NCI-H69 (cell line): ENCODE measurements at regions not wholly inside any gene's neighbourhood (a gene's known extent, or its start where the extent isn't known, plus 50 kb on each side); places are given as distances from the start of the nearest gene placed in this dataset.
"Not testable (repeated sequence)": the region's sequence is repeated elsewhere in the genome, so short reads cannot be mapped to it uniquely, and the experiment has no call there.

Experiments used
- DNase-seq: peaks from one replicate; lab custom pipeline; 2025; lab: John Stamatoyannopoulos, UW

DNA sequence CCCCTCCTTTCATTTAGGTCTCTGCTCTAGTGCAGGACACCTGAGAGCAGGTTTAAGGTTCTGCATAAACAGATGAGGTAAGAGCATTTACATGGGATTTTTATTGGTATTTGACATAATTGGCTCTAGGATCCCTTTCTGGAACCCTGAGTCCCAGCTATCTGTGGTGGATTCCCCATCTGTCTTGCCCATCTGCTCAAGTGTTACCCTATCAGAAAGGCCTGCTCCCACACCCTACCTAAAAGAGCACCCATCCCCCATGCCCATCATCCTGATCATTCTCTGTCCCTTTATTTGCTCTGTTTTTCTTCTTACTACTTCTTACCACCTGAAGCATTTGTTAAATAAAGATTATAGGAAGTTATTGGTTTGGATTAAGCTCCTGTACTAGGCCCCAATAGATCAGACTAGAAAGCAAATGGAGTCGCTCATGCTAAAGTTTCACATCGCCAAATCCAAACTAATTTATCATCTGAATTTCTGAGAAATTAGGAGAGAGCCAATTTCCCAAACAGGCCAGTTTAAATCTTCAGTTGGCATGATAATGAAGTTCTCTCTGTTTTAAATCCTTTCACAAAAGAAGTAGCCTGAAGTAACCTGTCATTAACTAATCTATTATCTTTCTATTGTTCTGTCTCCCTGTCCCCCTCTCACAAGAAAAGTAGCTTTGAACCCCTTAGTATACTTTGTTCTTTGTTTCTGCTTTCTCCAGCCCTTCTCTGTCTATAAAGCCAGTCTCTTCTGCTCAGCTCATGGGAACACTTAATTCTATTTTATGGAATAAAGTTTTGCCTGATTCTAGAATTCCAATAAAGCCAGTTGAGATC lies 178.6 kb downstream of the ZNF674 start:
- peak; percentile 60 for DNase-seq

DNA sequence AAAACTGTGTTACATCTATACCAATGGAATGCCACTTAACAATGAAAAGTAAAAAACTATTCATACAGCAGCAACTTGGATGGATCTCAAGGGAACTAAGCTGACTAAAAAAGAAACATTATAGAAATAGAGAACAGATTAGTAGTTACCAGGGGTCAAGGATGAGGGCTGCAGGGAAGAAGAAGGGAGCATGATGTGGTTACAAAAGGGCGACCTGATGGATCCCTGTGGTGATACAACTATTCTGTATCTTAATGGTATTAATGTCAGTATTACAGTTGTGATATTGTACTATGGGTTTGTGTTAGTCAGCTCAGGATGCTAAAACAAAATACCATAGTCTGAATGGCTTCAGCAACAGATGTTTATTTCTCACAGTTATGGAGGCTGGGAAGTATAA lies 190.7 kb downstream of the ZNF674 start:
- no peak for DNase-seq

DNA sequence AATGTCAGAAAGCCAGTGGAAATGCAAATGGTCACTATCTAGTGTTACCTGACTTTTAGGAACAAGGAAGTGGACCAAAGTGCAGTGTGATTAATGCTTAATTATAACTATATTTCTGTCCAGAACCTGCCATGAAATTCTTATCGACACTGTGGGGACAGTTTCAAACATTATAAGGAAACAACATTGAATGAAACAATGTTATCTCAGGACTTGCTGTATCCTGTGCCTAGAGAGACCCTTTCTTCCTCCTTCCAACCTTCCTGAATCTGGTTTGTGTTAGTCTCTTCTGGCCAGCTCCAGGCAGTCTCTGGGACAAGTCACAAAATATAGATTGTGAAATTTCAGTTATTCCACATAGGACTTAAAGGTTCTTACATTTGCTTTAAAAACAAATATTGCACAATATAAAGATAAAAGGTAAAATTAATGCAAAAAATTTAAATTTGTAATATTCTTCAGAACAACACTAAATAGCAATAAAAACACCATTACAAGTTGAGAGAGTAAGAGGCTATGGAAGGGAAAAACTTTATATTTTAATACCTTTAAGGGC lies 203.4 kb downstream of the ZNF674 start:
- DNase-seq = no peak

DNA sequence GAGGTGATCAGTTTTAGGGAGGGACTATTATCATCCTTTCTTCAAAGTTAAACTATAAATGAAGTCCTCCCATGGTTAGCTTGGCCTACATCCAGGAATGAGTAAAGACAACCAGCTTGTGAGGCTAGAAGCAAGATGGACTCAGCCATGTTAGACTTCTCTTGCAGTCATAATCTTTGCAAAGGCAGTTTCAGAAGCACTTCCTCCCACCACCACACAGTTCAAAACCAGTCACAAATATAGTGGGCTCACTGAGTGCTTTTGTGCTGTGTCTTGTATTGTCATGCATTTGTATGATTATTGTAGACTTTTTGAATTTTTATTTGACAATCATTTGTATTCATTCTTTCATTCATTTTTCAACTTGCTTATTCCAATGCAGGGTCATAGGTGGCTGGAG lies 204.5 kb downstream of the ZNF674 start:
- DNase-seq = no peak

DNA sequence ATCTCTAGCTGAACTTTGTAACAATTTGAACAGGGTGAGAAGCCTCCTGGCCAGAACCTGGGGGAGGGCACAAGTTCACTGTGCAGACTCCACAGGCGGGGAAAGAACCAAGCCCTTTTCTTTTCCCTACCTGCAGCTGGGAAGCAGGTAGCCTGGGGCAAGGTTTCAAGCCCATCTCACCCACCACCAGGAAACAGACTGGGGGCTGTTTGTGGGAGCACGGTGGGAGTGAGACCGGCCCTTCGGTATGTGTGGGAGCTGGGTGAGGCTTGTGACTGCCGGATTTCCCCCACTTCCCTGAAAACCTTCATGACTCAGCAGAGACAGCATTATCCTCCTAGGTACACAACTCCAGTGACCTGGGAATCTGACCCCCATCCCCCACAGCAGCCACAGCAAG lies 211.7 kb downstream of the ZNF674 start:
- DNase-seq = no peak

DNA sequence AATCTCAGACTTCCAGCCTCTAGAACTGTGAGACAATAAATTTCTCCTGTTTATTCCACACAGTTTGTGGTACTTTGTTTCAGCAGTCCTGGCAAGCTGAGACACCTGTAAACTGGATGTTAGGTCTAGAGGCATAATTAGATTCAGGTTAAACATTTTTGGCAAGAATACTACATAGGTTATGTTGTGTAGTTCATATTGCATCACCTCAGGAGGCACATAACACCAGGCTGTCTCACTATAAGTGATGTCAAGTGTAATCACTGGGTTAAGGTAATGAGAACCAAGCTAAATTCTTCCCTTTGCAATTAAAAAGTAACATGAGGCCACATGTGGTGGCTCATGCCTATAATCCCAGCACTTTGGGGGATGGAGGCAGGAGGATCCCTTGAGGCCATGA lies 214.2 kb downstream of the ZNF674 start:
- peak; percentile 25 for DNase-seq

DNA sequence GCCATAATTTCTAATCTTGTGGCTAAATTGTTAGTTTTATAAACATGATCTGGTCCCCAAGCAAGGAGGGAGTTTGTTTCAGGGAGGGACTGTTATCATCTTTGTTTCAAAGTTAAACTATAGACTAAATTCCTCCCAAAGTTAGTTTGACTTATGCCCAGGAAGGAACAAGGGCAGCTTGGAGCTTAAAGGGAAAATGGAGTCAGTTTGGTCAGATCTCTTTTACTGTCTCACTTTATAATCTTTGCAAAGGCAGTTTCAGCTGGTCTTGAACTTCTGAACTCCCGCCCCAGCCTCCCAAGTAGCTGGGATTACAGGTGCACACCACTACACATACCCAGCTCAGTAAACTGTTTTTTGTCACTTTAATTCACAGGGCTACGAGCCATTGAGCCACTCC lies 214.7 kb downstream of the ZNF674 start:
- DNase-seq = no peak

DNA sequence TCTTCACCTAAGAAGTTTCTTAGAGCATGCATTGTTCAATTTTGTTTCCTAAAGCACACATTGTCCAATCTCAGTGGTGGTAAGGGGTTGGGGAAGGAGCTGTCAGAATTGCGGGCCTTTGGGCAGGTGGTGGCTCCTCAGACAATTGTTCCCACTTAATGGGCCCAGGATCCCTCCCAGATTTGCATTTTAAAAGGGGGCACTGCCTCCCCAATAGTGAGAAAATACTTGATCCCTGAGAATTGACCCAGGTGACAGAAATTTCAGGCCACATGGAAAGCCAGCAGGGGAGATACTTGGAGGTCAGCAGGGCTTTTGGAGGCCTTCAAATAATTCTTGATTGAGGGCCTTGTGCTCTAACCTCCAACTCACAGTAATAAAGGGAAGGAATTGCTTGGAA lies 217.1 kb downstream of the ZNF674 start:
- no peak for DNase-seq

DNA sequence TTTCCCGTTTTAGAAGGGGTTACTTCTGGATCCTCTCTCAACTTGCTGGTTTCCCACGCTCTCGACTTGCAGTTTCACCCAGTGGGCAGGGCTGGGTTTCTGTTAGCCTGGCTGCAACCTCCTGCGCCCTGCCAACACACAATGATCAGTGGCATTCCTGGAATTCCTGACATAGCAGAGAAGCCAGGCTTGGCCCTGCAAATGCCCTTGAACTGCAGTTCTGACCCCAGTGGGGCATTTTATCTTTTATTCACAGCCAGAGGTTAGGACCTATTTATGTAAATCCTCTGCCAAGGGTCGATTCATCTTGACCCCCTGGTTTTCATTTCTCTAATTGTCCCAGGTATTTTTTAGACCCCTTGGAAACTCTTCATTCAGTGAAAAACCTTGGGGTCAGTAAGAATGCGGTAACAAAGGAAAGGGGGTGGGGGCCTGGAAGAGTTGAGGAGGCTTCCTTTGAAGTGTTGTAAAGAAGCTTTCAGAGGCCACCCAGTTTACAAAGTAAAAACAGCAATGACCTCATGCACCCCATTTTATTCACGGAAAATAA lies 217.6 kb downstream of the ZNF674 start:
- DNase-seq = no peak

DNA sequence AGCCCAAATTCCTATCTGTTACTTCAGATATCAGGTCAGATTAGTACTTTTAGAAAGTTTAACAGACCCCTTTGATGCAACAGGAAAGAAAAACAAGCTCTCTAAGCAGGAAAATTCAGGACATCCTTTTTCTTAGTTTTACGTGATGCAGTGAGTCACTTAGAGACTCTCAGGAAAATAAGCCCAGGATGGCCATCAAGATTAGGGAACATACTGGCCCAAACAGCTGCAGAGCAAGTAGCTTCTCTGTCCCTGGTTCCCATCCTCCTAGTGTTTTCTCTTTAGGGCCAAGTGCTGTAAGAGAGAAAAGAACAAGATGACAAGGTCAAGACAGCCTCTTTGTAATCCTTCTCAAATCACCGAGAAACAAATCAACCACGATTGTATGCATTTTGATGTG lies 219.1 kb downstream of the ZNF674 start:
- no peak for DNase-seq

DNA sequence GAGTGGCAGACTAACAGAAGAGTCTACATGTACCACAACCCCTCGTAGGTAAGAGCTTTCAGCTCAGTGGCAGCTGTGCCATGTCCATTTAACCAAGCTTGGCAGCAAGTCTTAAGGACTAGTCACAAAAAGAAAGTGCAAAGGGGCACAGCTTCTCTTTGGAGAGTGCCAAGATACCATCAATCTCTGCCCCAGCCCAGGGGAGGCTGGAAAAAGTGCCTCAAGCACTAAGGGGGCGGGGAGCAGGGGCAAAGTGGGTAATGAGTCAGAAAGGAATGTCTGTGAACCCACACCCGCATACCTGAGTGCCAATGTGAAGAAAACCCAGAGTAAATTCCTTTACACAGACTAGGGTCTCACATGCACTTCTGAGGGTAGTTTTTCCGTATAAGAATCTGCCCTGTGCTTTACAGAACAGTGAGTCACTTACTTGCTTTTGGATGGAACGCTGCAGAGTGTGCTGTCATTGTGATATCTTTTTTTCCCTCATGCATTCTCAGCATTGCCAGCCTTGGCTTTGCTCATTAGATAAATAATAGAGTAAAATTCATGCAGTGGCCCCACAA lies 219.8 kb downstream of the ZNF674 start:
- peak; percentile 17 for DNase-seq

DNA sequence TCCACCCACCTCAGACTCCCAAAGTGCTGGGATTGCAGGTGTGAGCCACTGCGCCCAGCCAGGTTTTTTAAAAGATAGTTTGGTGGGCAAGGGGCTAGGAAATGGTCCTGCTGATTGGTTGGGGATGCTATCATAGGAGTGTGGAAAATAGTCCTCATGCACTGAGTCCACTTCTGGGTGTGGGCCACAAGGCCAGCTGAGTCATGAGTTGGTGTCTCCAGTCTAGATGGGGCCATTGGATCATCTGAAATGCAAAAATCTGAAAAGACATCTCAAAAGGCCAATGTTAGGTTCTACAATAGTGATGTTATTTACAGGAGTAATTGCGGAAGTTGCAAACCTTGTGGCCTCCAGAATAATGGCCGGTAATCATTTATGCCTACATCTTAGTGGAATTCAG lies 221.1 kb downstream of the ZNF674 start:
- DNase-seq = no peak

DNA sequence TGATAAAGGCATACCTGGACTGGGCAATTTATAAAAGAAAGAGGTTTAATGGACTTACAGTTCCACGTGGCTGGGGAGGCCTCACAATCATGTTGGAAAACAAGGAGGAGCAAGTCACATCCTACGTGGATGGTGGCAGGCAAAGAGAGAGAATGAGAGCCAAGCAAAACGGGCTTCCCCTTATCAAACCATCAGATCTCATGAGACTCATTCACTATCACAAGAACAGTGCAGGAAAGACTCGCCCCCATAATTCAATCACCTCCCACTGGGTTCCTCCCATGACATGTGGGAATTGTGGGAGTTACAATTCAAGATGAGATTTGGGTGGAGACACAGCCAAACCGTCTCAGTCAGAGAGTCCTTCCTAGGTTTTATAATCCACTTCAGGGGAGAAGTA lies 222.3 kb downstream of the ZNF674 start:
- DNase-seq = not testable (repeated sequence)

DNA sequence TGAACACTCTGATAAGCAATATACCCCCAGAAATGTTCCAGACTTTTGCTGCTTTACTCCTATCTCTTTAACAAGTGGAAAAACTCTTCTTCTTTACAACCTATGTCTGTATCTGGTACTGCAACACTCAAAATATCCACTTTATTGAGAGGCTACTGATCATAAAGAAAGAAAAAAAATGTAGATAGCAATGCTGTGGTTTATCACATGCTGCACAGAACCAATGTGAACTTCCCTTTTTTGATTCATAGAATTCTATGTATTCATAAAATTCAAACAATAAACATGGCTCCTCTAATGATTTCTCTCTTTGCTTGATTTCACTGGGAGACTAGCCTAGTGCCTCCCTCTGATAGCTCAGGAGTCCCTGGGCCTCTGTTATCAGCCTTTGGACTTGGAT lies 223.5 kb downstream of the ZNF674 start:
- no peak for DNase-seq

DNA sequence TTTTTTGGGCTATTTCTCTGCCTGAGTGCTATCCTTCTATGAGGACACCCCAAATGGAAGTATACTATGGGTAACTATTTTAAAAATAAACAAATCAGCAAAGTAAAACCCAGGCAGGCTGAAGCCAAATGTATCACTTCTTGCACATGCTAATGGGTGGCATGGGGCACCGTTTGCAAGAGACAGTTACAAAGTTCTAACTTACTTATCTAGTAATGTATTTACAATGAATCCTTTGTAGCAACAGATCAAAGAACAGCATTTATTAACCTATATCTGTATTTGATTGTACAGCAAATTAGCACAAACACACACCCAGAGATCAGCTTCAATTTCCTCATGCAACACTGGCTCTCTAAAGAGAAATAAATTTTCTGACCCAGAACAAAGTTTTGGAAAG lies 225.5 kb downstream of the ZNF674 start:
- DNase-seq = no peak

DNA sequence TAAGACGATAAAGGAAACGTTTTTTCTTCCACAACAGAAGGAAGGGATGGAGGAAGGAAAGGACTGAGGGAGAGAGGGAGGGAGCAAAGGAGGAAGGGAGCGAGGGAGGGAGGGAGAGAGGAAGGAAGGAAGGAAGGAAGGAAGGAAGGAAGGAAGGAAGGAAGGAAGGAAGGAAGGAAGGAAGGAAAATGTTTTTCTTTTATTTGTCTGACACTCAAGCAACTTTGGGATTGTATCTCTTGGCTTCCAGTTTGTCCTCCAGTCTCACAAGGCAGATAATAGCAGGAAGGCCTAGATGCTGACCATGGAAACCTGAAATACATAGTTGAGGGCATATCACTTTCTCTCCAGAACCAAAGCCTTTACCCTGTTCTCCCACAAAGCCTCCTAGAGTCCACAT lies 226.7 kb downstream of the ZNF674 start:
- DNase-seq = no peak

DNA sequence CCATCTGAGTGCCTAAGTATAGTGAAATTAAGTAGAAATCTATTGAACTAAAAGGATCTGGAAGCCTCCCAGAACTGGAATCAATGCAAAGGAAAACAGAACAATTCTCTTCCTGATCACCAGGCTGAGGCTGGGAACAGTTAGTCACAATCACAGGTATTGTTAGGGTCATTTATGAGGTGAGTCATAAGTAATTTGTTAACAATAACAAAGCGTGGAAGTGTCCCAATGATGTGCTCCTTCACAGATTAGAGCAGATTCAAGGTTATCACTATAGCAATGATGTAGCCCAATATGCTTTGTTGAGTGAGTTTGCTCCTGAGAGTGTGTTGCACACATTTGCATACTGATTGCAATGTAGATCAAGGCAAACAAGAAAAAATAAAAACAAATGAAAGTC lies 228.1 kb downstream of the ZNF674 start:
- DNase-seq = peak; percentile 8

DNA sequence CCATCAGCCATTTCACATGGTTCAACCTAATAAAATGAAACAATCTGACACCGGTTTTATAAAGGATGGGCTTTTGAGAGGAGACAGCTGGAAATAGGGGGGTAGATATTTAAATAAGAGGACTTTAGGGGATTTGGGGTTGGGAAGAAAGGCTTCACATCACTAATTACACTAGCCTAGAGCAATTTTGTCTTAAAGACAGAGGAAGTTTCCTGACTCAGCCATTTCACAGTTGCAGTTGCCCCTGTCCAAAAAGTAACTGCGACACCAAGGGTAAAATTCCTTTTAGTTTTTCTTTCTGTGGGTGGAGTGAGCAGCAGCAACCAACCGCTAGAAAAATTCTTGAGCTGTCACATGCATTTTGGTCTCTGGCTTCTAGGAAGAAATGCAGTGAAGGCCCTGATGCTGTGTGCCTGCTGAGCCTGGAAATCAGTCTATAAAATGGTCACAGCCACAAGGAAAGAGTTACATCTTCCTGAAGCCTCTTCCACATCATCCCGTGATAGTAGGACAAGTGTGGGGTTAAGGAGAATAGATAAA lies 233.6 kb downstream of the ZNF674 start:
- DNase-seq = no peak

DNA sequence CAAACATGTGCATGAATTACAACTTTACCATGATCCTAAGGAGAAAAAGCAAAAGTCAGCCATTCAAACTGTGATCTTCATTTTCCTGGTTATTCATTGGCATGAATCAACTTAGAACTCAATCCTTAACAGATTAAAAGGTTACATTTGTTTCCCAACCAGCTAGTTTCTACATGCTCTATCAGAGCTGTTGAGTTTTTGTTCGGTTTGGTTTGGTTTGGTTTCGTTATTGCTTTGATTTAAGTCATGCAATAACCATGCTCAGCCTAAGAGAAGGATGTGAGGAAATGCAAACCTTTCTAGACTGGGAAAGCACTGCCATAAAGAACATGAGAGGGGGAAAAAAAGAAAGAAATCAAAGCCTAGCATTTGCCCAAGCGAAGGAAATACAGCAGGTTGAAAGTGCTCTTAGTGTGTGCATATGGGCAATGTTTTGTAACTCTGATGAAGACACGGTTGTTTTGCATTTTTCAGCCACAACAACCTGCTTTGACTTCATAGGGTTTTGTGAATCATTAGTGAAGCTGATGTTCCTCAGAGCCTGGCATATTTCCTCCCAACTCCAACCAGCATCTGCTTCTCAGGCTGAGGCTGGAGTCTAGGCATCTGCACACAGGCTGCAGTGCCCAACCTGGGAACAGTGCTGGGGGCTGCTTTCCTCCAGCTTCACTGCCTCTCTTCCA lies 234.3 kb downstream of the ZNF674 start:
- DNase-seq = no peak

DNA sequence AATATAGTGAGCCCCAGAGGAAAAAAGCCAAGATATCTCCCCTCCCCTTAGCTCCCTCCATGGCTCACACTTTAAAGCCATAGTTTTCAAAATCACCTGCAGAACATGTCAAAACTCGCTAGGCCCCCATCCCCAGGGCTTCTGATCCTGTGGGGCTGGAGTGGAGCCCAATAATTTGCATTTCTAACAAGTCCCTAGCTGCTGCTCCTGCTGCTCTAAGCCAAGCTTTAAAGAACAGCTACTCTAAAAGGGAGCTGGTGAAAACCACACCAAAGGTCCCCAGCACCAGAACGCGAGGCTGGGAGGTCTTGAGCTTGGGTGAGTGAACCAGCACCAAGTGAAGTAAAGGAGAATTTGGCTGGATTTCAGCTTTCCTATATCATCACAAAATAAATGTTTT lies 237.1 kb downstream of the ZNF674 start:
- DNase-seq = no peak

DNA sequence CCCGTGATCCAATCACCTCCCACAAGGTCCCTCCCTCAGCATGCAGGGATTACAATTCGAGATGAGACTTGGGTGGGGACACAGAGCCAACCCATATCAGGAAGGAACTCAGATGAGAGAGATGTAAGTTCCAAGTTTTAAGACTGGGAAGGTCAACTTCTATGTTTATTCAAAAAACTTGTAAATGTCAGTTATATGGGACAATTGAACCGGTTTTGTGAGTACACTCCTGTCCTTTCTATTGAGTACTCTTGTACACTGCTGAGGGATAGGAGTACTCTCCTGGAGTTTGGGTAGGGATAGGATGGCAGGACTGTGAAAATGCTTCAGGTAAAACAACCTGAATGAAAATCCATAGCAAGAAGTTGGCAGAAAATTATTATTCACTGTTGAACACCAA lies 239.1 kb downstream of the ZNF674 start:
- no peak for DNase-seq

DNA sequence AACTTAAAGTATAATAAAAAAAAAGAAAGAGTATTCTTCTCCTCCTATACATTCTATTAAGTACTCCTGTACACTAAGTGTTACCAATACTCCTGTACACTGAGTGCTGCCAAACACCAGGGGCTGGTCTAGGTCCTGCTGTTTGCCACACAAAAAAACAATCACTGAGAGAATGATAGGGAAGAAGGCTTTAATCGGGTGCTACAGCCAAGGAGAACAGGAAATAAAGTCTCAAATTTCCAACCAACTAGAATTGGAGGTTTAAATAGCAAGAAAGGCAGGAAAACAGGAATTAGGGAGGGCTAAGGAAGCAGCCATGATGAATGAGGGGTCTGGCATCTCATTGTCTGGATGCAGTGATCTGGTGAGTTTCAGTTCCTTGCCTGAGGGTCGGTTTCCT lies 239.8 kb downstream of the ZNF674 start:
- no peak for DNase-seq

DNA sequence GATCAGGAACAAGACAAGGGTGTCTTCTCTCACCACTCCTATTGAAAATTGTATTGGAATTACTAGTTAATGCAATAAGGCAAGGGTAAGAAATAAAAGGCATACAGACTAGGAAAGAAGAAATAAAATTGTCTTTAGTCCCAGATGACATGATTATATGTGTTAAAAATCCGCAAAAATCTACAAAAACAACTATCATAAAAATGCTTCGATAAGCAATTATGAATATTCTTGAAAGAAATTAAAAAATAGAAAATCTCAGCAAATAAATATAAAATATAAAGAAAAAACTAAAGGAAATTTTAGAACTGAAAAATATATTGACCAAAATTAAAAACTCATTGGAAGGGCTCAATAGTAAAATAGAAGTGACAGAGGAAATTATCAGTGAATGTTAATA lies 243.3 kb downstream of the ZNF674 start:
- DNase-seq = no peak
